ENCODE measurements at regions not wholly inside any gene's neighbourhood (a gene's known extent, or its start where the extent isn't known, plus 50 kb on each side); places are given as distances from the start of the nearest gene placed in this dataset.

- TF ChIP-seq RAD21 (IDR thresholded peaks at IDR 0.05 in 1 of 2, conservative IDR thresholded peaks at IDR 0.05 in 1 of 2; ENCODE audit: low read depth in 2 of 2, low read length in 2 of 2) (no peak), CEBPB (IDR thresholded peaks at IDR 0.05; ENCODE audit: low read depth, low read length) (no peak), JUND (IDR thresholded peaks at IDR 0.05; ENCODE audit: low read length) (no peak), CTCF (IDR thresholded peaks at IDR 0.05; ENCODE audit: control extremely low read depth in 1 of 3, insufficient read depth in 1 of 3, low read depth in 1 of 3, low read length in 3 of 3) (no peak), CHD2 (IDR thresholded peaks at IDR 0.05; ENCODE audit: low read length) (no peak), POLR2AphosphoS5 (IDR thresholded peaks at IDR 0.05; ENCODE audit: low read depth, low read length) (no peak), MAX (IDR thresholded peaks at IDR 0.05) (no peak), POLR2A (IDR thresholded peaks at IDR 0.05; ENCODE audit: control extremely low read depth in 1 of 2, low read depth in 2 of 2, low read length in 2 of 2) (no peak), TCF12 (IDR thresholded peaks at IDR 0.05; ENCODE audit: low read depth, low read length) (no peak), MAFK (IDR thresholded peaks at IDR 0.05; ENCODE audit: low read depth, low read length) (no peak), SRF (IDR thresholded peaks at IDR 0.05; ENCODE audit: low read depth, low read length) (no peak), EP300 (IDR thresholded peaks at IDR 0.05; ENCODE audit: borderline replicate concordance in 1 of 2, low read depth in 2 of 2, low read length in 2 of 2) (no peak), EZH2 (IDR thresholded peaks at IDR 0.05; ENCODE audit: low read depth, low read length, severe bottlenecking) (no peak)
Observed at GRCh38 chr1:67605209-67605780, 79.7 kb upstream of the GADD45A start.

All from H1 (cell line).